ENCODE measurements at regions not wholly inside any gene's neighbourhood (a gene's known extent, or its start where the extent isn't known, plus 50 kb on each side); places are given as distances from the start of the nearest gene placed in this dataset.
"Not testable (repeated sequence)": the region's sequence is repeated elsewhere in the genome, so short reads cannot be mapped to it uniquely, and the experiment has no call there.

- no peak for DNase-seq
Measured at GRCh38 chr5:103901885-103902284, 339.3 kb upstream of the NUDT12 start.

- DNase-seq, result no peak
Measured at GRCh38 chr5:103896593-103896992, 334.0 kb upstream of the NUDT12 start.

DNA sequence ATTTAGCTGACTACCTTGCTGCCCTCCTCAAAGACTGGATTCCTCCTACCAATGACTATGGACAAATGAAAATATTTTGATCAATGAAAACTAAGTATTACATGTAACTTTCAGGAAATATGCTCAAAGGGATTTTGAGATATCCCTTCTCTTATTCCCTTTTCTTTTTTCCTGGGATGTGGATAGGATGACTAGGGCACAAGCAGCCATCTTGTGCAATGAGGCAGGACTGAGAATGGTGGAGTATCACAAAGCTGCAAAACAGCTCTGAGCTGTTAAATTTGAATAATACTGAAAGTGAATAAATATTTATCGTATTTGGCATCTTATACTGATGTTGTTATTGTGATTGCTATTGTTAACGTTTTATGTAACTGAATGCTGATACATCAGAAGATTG is 333.1 kb upstream of the NUDT12 start:
- no peak for DNase-seq

DNA sequence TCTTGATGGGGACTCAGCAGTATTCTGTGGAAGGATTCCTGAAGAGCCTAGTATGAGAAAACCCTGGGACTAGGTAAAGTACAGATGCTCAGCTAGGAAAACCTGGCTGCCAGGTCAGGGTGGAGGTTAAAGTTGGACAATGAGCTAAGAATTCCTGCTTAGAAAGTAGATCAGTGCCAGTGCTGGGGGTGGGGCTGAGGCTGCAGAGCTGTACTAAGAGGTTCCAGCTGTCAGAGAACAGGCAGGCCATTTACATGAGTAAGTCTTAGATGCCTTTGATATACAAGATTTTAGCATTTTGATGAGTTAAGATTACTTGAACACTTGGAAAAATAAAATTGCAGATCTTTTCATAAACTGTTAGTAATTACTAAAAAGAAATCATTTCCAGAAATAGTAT is 332.3 kb upstream of the NUDT12 start:
- no peak for DNase-seq

DNA sequence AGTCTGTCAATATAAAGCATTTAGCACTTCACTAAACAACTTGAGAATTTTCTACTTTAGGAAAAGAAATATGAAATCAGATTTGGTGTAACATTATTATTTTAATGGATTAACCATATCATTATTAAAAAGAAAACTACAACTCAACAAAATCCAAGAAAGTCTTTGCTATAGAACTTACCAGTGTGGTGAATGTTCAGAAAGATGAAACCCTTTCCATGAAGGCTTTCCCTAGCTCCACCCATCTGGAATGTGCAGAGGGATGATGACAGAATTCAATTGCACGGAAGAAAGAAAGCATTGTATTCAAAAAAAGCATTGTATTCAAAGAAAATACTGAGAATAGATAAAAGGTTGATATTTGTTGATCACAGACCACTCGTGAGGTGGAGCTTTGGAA is 328.6 kb upstream of the NUDT12 start:
- no peak for DNase-seq

- no peak for DNase-seq
Measured at GRCh38 chr5:103890313-103890712, 327.7 kb upstream of the NUDT12 start.

DNA sequence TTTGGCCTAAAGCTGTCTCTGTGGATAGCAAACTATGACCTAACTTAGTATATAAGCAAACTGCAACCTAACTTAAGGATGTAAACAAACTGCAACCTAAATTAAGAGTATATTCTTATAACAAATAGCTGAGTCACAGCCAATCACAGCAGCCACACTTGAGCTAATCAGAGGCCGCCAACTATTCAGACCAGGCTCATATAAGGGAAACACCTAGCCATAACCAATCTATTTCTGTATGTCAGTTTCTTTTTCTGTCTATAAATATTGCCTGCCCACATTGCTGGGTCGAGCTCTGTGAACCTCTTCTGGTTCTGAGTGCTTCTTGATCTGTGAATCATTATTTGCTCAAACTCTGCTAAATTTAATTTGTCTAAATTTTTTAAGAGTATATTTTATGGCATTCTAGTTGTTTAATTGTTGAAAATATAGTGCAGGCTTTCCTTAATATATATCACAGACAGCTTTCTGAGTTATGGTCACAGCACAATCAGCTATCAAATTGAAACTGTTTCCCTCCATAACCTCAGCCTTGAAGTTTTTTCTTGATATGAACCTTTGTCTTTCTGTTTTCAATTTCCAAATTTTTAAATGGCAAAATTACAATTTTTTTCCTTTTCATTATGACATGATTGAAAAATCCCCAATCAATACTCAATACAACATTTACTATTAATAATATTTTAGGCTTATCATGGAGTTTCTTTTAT is 327.1 kb upstream of the NUDT12 start:
- DNase-seq, result no peak

DNA sequence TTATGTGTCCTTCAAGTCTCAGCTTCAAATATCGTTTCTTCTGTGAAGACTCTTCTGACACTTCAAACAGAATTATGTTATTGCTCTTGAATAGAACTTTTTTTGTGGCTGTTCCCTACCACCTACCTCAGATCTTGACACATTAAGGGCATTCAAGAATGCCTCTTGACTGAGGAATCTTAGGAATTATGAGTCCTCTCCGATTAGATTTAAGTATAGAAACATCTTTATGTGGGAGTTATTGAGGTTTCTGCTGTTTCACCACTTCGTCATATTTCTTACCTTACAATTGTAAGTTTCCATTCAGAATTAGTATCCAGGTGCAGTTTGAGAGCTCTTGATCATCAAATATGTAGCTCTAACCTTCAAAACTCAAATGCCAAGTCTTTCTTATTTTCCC is 324.2 kb upstream of the NUDT12 start:
- no peak for DNase-seq

DNA sequence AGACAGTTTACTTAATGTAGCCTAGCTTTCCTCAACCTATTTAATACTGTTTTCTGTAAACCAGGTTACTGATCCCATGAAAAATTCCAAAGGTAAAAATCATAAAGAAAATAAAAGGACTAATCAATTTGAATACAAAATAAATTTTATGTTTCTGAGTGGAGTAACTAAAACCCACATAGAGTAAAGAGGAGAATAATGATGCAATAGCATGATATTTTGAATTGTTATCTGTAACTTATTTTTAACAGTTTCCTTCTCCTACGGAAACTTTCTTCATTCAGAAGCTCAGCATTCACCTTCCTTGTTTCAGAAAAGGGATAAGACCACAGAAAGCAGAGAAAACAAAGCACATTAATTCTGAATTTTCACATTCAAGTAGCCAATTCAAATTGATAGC is 320.6 kb upstream of the NUDT12 start:
- DNase-seq, result no peak

- DNase-seq, result no peak
Measured at GRCh38 chr5:103881560-103881959, 319.0 kb upstream of the NUDT12 start.

DNA sequence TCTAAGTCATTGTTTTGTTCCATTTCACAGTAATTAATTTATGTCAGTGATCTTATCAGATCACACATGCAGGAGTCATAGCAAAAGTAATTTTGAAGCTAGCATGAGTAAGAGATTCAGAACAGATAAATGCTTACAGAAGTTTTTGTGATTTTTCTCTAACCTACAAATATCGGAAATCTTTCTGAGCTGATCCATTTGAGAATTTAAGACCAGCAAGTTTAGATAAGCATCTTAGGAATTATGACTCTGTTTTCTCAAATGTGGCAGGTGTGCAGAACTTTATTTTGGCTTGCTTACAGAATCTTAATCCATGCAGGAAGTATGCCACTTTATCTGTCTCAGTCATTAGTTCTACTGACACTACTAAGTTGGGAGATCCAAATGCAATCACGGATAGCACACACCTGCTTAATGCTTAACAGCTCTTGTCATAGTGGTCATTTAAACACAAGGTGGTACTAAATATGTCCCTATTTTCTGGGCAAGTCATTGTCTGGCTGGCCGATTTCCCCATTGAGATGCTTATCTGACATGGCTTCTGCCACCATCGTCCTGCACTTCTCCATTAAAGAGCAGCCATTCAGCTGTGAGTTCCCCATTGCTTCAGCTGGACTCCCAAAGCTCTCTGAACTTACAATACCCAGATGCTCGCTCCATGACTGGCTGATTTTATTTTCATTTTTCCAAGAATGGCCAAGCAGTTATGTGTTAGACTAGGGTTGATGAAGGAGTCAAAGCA is 305.4 kb upstream of the NUDT12 start:
- no peak for DNase-seq

- DNase-seq, result no peak
Measured at GRCh38 chr5:103866169-103866568, 303.6 kb upstream of the NUDT12 start.

GRCh38 chr5:103862398-103862797 is 299.8 kb upstream of the NUDT12 start:
- no peak for DNase-seq

DNA sequence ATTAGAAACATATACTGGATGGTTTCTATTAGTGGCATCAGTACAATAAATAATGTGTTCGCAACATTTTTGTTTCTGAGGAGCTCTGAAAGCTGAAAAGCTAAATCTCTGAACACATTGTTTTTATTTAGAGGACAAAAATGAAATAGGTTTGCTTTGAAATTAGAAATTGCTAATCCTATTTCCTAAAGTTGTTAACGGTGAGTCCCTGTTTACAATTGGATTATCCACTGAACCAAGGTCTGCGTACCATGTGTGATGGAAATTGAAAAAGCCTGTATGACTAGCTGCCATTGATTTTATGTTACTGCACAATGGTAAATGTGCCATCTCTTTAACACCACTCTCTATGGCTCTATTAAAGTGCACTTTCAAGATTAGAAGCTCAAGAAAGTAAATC is 297.7 kb upstream of the NUDT12 start:
- DNase-seq, result no peak

GRCh38 chr5:103858367-103858766 is 295.8 kb upstream of the NUDT12 start:
- DNase-seq, result not testable (repeated sequence)

- no peak for DNase-seq
Measured at GRCh38 chr5:103851091-103851490, 288.5 kb upstream of the NUDT12 start.

- DNase-seq, result no peak
Measured at GRCh38 chr5:103849934-103850333, 287.3 kb upstream of the NUDT12 start.

GRCh38 chr5:103847060-103847459 is 284.5 kb upstream of the NUDT12 start:
- DNase-seq, result no peak

DNA sequence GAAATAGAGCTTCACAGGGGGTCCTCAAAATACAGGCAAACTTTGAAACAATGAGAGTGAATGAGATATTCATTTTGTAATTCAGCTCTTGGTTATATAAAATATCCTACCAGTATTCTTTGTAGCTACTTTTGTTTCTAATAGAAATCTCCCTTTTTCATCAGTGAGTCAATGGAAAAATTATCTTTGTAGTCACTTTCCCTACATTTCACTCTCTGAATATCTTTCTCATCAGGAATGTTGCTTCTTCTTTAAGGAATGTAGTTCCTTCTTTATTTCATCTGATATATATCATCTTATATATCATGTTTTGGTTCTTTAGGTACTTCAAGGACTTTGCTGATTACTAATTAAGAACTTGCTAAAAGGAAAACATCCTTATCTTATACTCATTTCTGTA is 280.3 kb upstream of the NUDT12 start:
- DNase-seq, result no peak

- DNase-seq, result no peak
Measured at GRCh38 chr5:103840600-103840999, 278.0 kb upstream of the NUDT12 start.

DNA sequence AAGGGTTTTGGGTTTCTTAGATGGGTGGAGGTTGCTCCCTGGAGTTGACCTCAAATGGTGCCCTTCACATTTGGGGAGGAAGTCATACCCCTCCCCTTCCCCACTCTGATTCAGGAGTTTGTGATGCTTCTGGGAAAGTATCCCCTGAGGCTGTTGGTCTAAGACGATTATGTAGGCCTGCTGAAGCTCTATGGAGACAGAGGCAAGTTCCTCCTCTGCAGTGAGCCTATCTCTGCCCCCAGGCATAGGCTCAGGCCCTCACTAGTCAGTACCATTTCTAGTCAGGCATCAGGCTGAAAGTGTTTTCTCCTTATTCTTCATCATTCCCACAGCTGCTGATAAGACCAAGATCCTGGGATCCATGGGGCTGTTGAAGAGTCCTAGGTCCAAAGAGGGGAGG is 271.6 kb upstream of the NUDT12 start:
- DNase-seq, result no peak

GRCh38 chr5:103829585-103829984 is 267.0 kb upstream of the NUDT12 start:
- DNase-seq, result no peak

GRCh38 chr5:103827976-103828375 is 265.4 kb upstream of the NUDT12 start:
- no peak for DNase-seq

- no peak for DNase-seq
Measured at GRCh38 chr5:103821361-103821760, 258.8 kb upstream of the NUDT12 start.
